ENCODE measurements at regions not wholly inside any gene's neighbourhood (a gene's known extent, or its start where the extent isn't known, plus 50 kb on each side); places are given as distances from the start of the nearest gene placed in this dataset.

DNA sequence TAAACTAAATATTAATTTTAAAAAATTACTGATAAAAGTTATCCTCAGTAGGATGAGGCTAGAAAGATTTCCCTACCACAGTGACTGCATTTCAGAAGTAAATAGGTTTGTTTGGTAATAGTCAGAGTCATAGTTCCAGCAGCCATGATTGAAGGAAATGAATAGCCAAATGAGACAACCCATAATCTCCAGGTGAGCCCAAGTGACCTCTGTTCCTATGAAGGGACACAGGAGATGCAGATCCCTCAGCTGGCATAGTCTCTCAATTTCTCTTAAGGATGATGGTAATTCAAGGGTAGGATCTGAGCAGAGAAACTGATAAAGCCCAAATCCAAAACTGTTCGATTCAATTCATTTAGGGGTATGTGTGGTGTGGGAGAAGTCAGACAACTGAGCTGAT lies 461.8 kb downstream of the RAP2B start (continued):
- TF ChIP-seq KAT2A (conservative IDR thresholded peaks at IDR 0.05; ENCODE audit: control insufficient read depth, low read depth, low read length), result no peak
- no peak for TF ChIP-seq CBX3 (IDR thresholded peaks at IDR 0.05; ENCODE audit: borderline replicate concordance, low read depth)

DNA sequence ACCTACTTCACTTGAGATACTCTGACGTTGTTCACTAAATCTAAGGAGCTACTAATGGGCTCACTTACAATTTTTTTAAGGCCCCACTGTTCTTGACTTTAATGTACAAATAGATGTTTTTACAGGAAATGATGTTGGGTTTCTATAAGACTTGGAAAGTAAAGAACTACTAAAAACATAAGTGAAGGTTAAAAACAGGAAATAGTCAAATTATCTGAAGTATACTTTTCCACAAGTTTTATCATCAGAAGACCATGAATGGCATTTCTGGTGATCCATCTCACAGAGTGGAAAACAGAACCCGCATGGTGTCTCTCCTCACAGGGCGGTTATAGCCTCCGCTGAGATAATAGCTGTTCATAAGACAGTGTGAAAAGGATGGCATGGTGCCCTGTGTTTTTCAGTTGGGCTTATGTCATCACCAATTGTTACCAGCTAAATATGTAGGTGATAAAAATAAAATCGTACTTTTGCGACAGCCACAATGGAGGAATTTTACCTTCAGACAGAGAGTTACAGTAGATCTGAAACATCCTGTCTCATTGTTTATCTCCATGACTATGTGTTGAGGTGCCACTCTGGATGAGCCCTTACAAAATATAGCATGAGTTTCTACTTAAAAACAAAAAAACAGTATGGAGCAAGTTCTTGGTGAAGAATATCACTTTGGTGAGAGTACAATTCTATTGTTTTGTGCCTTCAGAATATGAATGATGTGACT lies 462.4 kb downstream of the RAP2B start:
- in situ Hi-C loops (cut with MboI) (no loop called here), intact Hi-C loops (cut with micrococcal nuclease; ENCODE audit: unreplicated experiment) (loop anchor here (10.0 kb wide), 2 partner anchors 350 to 460 kb away; partner anchors contain the start of gene RAP2B)
- Histone ChIP-seq H3K9me3 (replicated peaks; ENCODE audit: control insufficient read depth, insufficient read depth, low read length) (no peaks in the 10 kb centered on the region; the same call in 2 of the 3 replicates), H3K27ac (ENCODE audit: control insufficient read depth, insufficient read depth) (no peak overlapping the region), H3K36me3 (ENCODE audit: control insufficient read depth in 2 of 2, insufficient read depth in 2 of 2, low read length in 1 of 2) (no peaks in the 10 kb centered on the region), H3K4me3 (no peak overlapping the region), H3K9ac (ENCODE audit: control insufficient read depth, insufficient read depth, low read length) (no peak overlapping the region), H3K79me2 (ENCODE audit: control insufficient read depth, insufficient read depth, low read length) (no peaks in the 10 kb centered on the region), H4K20me1 (ENCODE audit: control insufficient read depth, insufficient read depth) (no peaks in the 10 kb centered on the region), H3K27me3 (replicated peaks in 1 of 2; ENCODE audit: control insufficient read depth in 2 of 2, insufficient read depth in 2 of 2, low read length in 1 of 2) (no peaks in the 10 kb centered on the region), H3K4me1 (ENCODE audit: control insufficient read depth, insufficient read depth, low read length) (peaks cover 7% of the 10 kb centered on the region), H2AFZ (ENCODE audit: control insufficient read depth, low read depth, low read length) (no peak overlapping the region), H3K4me2 (ENCODE audit: control insufficient read depth, insufficient read depth) (no peak overlapping the region)
- BruUV-seq (replicated peaks), result no TSS peak
- ChIA-PET POLR2A (no interaction called here), SMC1A (ENCODE audit: uncharacterized antibody, unreplicated experiment) (no interaction called here), RAD21 (ENCODE audit: unreplicated experiment) (no interaction called here), CTCF (no interaction called here)
- FAIRE-seq, result no peak
- ATAC-seq, result peak; percentile 8
- TF ChIP-seq SMARCA5 (IDR thresholded peaks at IDR 0.05) (no peak), KAT2A (conservative IDR thresholded peaks at IDR 0.05; ENCODE audit: control insufficient read depth, low read depth, low read length) (no peak), RFX5 (IDR thresholded peaks at IDR 0.05; ENCODE audit: low read depth, low read length) (no peak), MXI1 (IDR thresholded peaks at IDR 0.05; ENCODE audit: low read depth, low read length) (no peak), IRF4 (IDR thresholded peaks at IDR 0.05; ENCODE audit: low read depth, low read length) (no peak), BHLHE40 (IDR thresholded peaks at IDR 0.05; ENCODE audit: borderline replicate concordance in 1 of 2, low read depth in 2 of 2, low read length in 1 of 2) (no peak), SMC3 (IDR thresholded peaks at IDR 0.05; ENCODE audit: borderline replicate concordance, low read length) (no peak), EZH2 (IDR thresholded peaks at IDR 0.05; ENCODE audit: borderline replicate concordance, control insufficient read depth, low read depth, low read length) (no peak), BACH1 (IDR thresholded peaks at IDR 0.05; ENCODE audit: borderline replicate concordance) (no peak)
- TF ChIP-seq, protein P1, sequence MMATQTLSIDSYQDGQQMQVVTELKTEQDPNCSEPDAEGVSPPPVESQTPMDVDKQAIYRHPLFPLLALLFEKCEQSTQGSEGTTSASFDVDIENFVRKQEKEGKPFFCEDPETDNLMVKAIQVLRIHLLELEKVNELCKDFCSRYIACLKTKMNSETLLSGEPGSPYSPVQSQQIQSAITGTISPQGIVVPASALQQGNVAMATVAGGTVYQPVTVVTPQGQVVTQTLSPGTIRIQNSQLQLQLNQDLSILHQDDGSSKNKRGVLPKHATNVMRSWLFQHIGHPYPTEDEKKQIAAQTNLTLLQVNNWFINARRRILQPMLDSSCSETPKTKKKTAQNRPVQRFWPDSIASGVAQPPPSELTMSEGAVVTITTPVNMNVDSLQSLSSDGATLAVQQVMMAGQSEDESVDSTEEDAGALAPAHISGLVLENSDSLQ (IDR thresholded peaks at IDR 0.05), result no peak
- WGBS (ENCODE audit: insufficient coverage, insufficient replicate concordance, low lambda C conversion rate, missing lambda C conversion rate), result 65% methylated on average over 6 of the region's 6 CpGs
- no peak for DNase-seq (ENCODE audit: low read depth, low spot score)

Data from GM12878 (cell line).